H4 (cell line): ENCODE measurements at regions not wholly inside any gene's neighbourhood (a gene's known extent, or its start where the extent isn't known, plus 50 kb on each side); places are given as distances from the start of the nearest gene placed in this dataset.

Source experiments
- DNase-seq: peaks from one replicate; pipeline ENCODE4 v3.0.0-alpha.2; 2015; ENCODE audit warnings: low spot score

- DNase-seq, result no peak
Observed at GRCh38 chr12:115357681-115358080, 673.7 kb upstream of the TBX3 start.

GRCh38 chr12:115355301-115355700 is 671.3 kb upstream of the TBX3 start:
- no peak for DNase-seq

- peak; percentile 77 for DNase-seq
Observed at GRCh38 chr12:115354007-115354890, 670.3 kb upstream of the TBX3 start.

GRCh38 chr12:115353467-115353866 is 669.5 kb upstream of the TBX3 start:
- no peak for DNase-seq

GRCh38 chr12:115351514-115352077 is 667.6 kb upstream of the TBX3 start:
- no peak for DNase-seq

- no peak for DNase-seq
Observed at GRCh38 chr12:115349711-115350110, 665.7 kb upstream of the TBX3 start.

- DNase-seq, result no peak
Observed at GRCh38 chr12:115348301-115348700, 664.3 kb upstream of the TBX3 start.

GRCh38 chr12:115343601-115344000 is 659.6 kb upstream of the TBX3 start:
- DNase-seq, result no peak

- DNase-seq, result no peak
Observed at GRCh38 chr12:115343008-115343407, 659.0 kb upstream of the TBX3 start.

GRCh38 chr12:115341442-115341841 is 657.5 kb upstream of the TBX3 start:
- peak; percentile 93 for DNase-seq

GRCh38 chr12:115338566-115339294 is 654.8 kb upstream of the TBX3 start:
- DNase-seq, result peak; percentile 16

GRCh38 chr12:115337693-115338543 is 653.9 kb upstream of the TBX3 start:
- DNase-seq, result peak; percentile 95

GRCh38 chr12:115336506-115336905 is 652.5 kb upstream of the TBX3 start:
- DNase-seq, result no peak

- no peak for DNase-seq
Observed at GRCh38 chr12:115335594-115335993, 651.6 kb upstream of the TBX3 start.

- no peak for DNase-seq
Observed at GRCh38 chr12:115335048-115335447, 651.1 kb upstream of the TBX3 start.

- no peak for DNase-seq
Observed at GRCh38 chr12:115332945-115333344, 649.0 kb upstream of the TBX3 start.

- no peak for DNase-seq
Observed at GRCh38 chr12:115325858-115326257, 641.9 kb upstream of the TBX3 start.

GRCh38 chr12:115324949-115325593 is 641.1 kb upstream of the TBX3 start:
- DNase-seq, result no peak

GRCh38 chr12:115323223-115323905 is 639.4 kb upstream of the TBX3 start:
- DNase-seq, result no peak

GRCh38 chr12:115322275-115322674 is 638.3 kb upstream of the TBX3 start:
- DNase-seq, result no peak

GRCh38 chr12:115320967-115321366 is 637.0 kb upstream of the TBX3 start:
- DNase-seq, result no peak
